ENCODE measurements at regions not wholly inside any gene's neighbourhood (a gene's known extent, or its start where the extent isn't known, plus 50 kb on each side); places are given as distances from the start of the nearest gene placed in this dataset.

GRCh38 chr1:77632216-77632615 is 50.2 kb downstream of the ZZZ3 start:
- Mint-ChIP-seq H3K4me3 (no peak overlapping the region), H3K9me3 (ENCODE audit: low read depth) (no peaks in the 10 kb centered on the region), H3K27ac (no peak overlapping the region), H3K36me3 (peaks cover 30% of the 10 kb centered on the region), H3K4me1 (ENCODE audit: low read depth) (peaks cover 14% of the 10 kb centered on the region), H3K27me3 (no peaks in the 10 kb centered on the region)

GRCh38 chr1:77631751-77632150 is 50.7 kb downstream of the ZZZ3 start:
- peak overlapping the region; percentile 10 for H3K27ac Mint-ChIP-seq

GRCh38 chr1:77631302-77631701 is 51.2 kb downstream of the ZZZ3 start:
- no peak overlapping the region for H3K4me3 Mint-ChIP-seq
- peaks cover 32% of the 10 kb centered on the region for H3K36me3 Mint-ChIP-seq
- no peaks in the 10 kb centered on the region for H3K27me3 Mint-ChIP-seq
- no peaks in the 10 kb centered on the region for H3K9me3 Mint-ChIP-seq (ENCODE audit: low read depth)
- H3K4me1 Mint-ChIP-seq (ENCODE audit: low read depth): peaks cover 15% of the 10 kb centered on the region
- H3K27ac Mint-ChIP-seq: no peak overlapping the region

More at GRCh38 chr1:77631751-77632150, 50.7 kb downstream of the ZZZ3 start:
- Mint-ChIP-seq H3K27me3 (no peaks in the 10 kb centered on the region), H3K4me3 (no peak overlapping the region), H3K4me1 (ENCODE audit: low read depth) (peaks cover 14% of the 10 kb centered on the region), H3K36me3 (peaks cover 32% of the 10 kb centered on the region), H3K9me3 (ENCODE audit: low read depth) (no peaks in the 10 kb centered on the region)

- Mint-ChIP-seq H3K4me1 (ENCODE audit: low read depth) (peaks cover 18% of the 10 kb centered on the region), H3K9me3 (ENCODE audit: low read depth) (no peaks in the 10 kb centered on the region), H3K4me3 (no peak overlapping the region), H3K36me3 (peaks cover 35% of the 10 kb centered on the region), H3K27me3 (no peaks in the 10 kb centered on the region), H3K27ac (no peak overlapping the region)
Measured at GRCh38 chr1:77627978-77628570, 54.4 kb downstream of the ZZZ3 start.

- Mint-ChIP-seq H3K27ac (peak overlapping the region; percentile 10), H3K27me3 (no peaks in the 10 kb centered on the region), H3K4me1 (ENCODE audit: low read depth) (peaks cover 17% of the 10 kb centered on the region), H3K4me3 (no peak overlapping the region), H3K9me3 (ENCODE audit: low read depth) (no peaks in the 10 kb centered on the region), H3K36me3 (peaks cover 24% of the 10 kb centered on the region)
Measured at GRCh38 chr1:77625250-77625649, 57.2 kb downstream of the ZZZ3 start.

- Mint-ChIP-seq H3K27ac (no peak overlapping the region), H3K4me1 (ENCODE audit: low read depth) (peaks cover 22% of the 10 kb centered on the region), H3K36me3 (peaks cover 27% of the 10 kb centered on the region)
Measured at GRCh38 chr1:77624102-77624501, 58.4 kb downstream of the ZZZ3 start.

GRCh38 chr1:77623066-77623465 is 59.4 kb downstream of the ZZZ3 start:
- Mint-ChIP-seq H3K4me3 (no peak overlapping the region), H3K9me3 (ENCODE audit: low read depth) (no peaks in the 10 kb centered on the region), H3K27me3 (no peaks in the 10 kb centered on the region), H3K27ac (no peak overlapping the region), H3K36me3 (peaks cover 28% of the 10 kb centered on the region), H3K4me1 (ENCODE audit: low read depth) (peaks cover 18% of the 10 kb centered on the region)

More at GRCh38 chr1:77624102-77624501, 58.4 kb downstream of the ZZZ3 start:
- no peak overlapping the region for H3K4me3 Mint-ChIP-seq
- H3K27me3 Mint-ChIP-seq: no peaks in the 10 kb centered on the region
- H3K9me3 Mint-ChIP-seq (ENCODE audit: low read depth): no peaks in the 10 kb centered on the region

- H3K4me3 Mint-ChIP-seq: no peak overlapping the region
- peaks cover 27% of the 10 kb centered on the region for H3K36me3 Mint-ChIP-seq
- H3K27ac Mint-ChIP-seq: no peak overlapping the region
- H3K9me3 Mint-ChIP-seq (ENCODE audit: low read depth): no peaks in the 10 kb centered on the region
- H3K27me3 Mint-ChIP-seq: no peaks in the 10 kb centered on the region
- peaks cover 16% of the 10 kb centered on the region for H3K4me1 Mint-ChIP-seq (ENCODE audit: low read depth)
Measured at GRCh38 chr1:77620273-77620672, 62.2 kb downstream of the ZZZ3 start.

GRCh38 chr1:77614037-77614436 is 68.4 kb downstream of the ZZZ3 start:
- peaks cover 41% of the 10 kb centered on the region for H3K36me3 Mint-ChIP-seq

More at GRCh38 chr1:77614037-77614436, 68.4 kb downstream of the ZZZ3 start:
- Mint-ChIP-seq H3K9me3 (ENCODE audit: low read depth) (peaks cover 12% of the 10 kb centered on the region), H3K27ac (no peak overlapping the region), H3K27me3 (no peaks in the 10 kb centered on the region), H3K4me3 (no peak overlapping the region), H3K4me1 (ENCODE audit: low read depth) (peaks cover 1% of the 10 kb centered on the region)
